ENCODE measurements at regions not wholly inside any gene's neighbourhood (a gene's known extent, or its start where the extent isn't known, plus 50 kb on each side); places are given as distances from the start of the nearest gene placed in this dataset.
"Not testable (repeated sequence)": the region's sequence is repeated elsewhere in the genome, so short reads cannot be mapped to it uniquely, and the experiment has no call there.

GRCh38 chr1:106319612-106320011 lies 736.9 kb upstream of the PRMT6 start:
- Histone ChIP-seq H2AFZ (ENCODE audit: low read depth, low read length) (no peak overlapping the region), H3K9me3 (ENCODE audit: low read length) (no peaks in the 10 kb centered on the region), H3K36me3 (ENCODE audit: insufficient read depth, low read length) (no peaks in the 10 kb centered on the region), H3K4me1 (ENCODE audit: insufficient read depth, low read length) (no peaks in the 10 kb centered on the region), H3K4me3 (ENCODE audit: low read length) (no peak overlapping the region), H3K27me3 (ENCODE audit: insufficient read depth, low read length) (no peaks in the 10 kb centered on the region)

- H3K4me3 ChIP-seq (ENCODE audit: low read length) = no peak overlapping the region
- H3K4me1 ChIP-seq (ENCODE audit: insufficient read depth, low read length) = no peaks in the 10 kb centered on the region
- H3K9me3 ChIP-seq (ENCODE audit: low read length) = no peaks in the 10 kb centered on the region
- H3K36me3 ChIP-seq (ENCODE audit: insufficient read depth, low read length) = no peaks in the 10 kb centered on the region
- no peaks in the 10 kb centered on the region for H3K27me3 ChIP-seq (ENCODE audit: insufficient read depth, low read length)
- H2AFZ ChIP-seq (ENCODE audit: low read depth, low read length) = no peak overlapping the region
Measured at GRCh38 chr1:106325600-106325999, 730.9 kb upstream of the PRMT6 start.

GRCh38 chr1:106344494-106344893 lies 712.0 kb upstream of the PRMT6 start:
- peak overlapping the region; percentile 5 for H2AFZ ChIP-seq (ENCODE audit: low read depth, low read length)
- peaks cover 2% of the 10 kb centered on the region for H3K9me3 ChIP-seq (ENCODE audit: low read length)
- no peaks in the 10 kb centered on the region for H3K27me3 ChIP-seq (ENCODE audit: insufficient read depth, low read length)
- no peaks in the 10 kb centered on the region for H3K36me3 ChIP-seq (ENCODE audit: insufficient read depth, low read length)
- no peak overlapping the region for H3K4me3 ChIP-seq (ENCODE audit: low read length)
- no peaks in the 10 kb centered on the region for H3K4me1 ChIP-seq (ENCODE audit: insufficient read depth, low read length)

DNA sequence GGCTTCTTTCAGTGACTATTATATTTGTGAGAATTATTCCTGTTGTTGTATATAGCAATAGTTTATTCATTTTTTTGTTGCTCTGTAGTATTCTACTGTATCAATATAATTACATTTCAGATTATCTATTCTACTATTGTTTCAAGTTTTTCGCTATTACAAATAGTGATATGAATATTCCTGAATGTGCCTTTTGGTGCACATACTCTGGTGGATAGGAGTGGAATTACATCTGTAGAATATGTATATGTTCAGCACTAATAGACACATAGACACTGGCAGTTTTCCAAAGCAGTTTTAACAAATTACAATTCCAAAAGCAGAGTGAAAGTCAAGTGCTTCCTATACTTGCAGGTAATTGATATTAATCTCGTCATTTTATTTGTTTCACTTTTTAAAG lies 696.2 kb upstream of the PRMT6 start:
- Histone ChIP-seq H3K27me3 (ENCODE audit: insufficient read depth, low read length) (no peaks in the 10 kb centered on the region), H3K36me3 (ENCODE audit: insufficient read depth, low read length) (no peaks in the 10 kb centered on the region), H2AFZ (ENCODE audit: low read depth, low read length) (no peak overlapping the region), H3K9me3 (ENCODE audit: low read length) (peaks cover 6% of the 10 kb centered on the region), H3K4me1 (ENCODE audit: insufficient read depth, low read length) (no peaks in the 10 kb centered on the region), H3K4me3 (ENCODE audit: low read length) (no peak overlapping the region)

GRCh38 chr1:106366627-106367319 lies 689.7 kb upstream of the PRMT6 start:
- Histone ChIP-seq H3K27me3 (ENCODE audit: insufficient read depth, low read length) (no peaks in the 10 kb centered on the region), H3K9me3 (ENCODE audit: low read length) (peaks cover 6% of the 10 kb centered on the region), H3K4me3 (ENCODE audit: low read length) (no peak overlapping the region), H3K4me1 (ENCODE audit: insufficient read depth, low read length) (no peaks in the 10 kb centered on the region), H2AFZ (ENCODE audit: low read depth, low read length) (no peak overlapping the region), H3K36me3 (ENCODE audit: insufficient read depth, low read length) (no peaks in the 10 kb centered on the region)

DNA sequence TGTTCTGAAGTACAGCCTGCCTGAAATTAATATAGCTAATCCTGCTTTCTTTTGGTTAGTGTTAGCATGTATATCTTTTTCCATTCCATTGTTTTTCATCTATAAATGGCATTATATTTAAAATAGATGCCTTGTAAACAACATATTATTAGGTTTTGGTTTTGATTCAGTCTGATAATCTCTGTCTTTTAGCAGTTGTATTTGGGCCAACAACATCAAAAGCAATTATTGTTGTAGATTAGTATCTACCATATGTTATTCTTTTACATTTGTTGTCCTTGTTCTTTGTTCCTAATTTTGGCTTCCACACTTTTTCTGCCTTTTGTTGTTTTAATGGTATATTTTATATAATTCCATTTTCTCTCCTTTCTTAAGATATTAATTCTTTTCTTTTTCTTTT lies 678.2 kb upstream of the PRMT6 start:
- Histone ChIP-seq H3K9me3 (ENCODE audit: low read length) (peaks cover 3% of the 10 kb centered on the region), H3K36me3 (ENCODE audit: insufficient read depth, low read length) (no peaks in the 10 kb centered on the region), H3K4me1 (ENCODE audit: insufficient read depth, low read length) (peaks cover 8% of the 10 kb centered on the region), H3K27me3 (ENCODE audit: insufficient read depth, low read length) (no peaks in the 10 kb centered on the region), H3K4me3 (ENCODE audit: low read length) (no peak overlapping the region), H2AFZ (ENCODE audit: low read depth, low read length) (no peak overlapping the region)

DNA sequence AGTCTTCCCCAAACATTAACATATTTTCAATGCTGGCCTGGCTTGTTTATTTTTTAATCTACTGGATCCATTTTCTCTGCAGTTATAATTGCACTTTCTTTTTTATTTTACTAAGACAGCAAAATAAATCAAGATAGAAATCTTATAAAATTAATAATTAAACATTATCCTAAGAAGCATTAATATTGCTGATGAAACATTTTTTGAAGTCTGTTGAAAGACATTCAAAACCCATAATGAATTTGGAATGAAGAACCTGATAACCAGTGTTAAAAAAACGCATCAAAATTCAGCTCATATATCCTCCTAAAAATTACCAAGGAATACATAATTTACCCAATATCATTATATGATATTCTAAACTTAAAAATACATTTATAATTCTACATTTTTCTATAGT lies 675.7 kb upstream of the PRMT6 start:
- no peak overlapping the region for H3K4me3 ChIP-seq (ENCODE audit: low read length)
- H3K27me3 ChIP-seq (ENCODE audit: insufficient read depth, low read length) = no peaks in the 10 kb centered on the region
- no peaks in the 10 kb centered on the region for H3K9me3 ChIP-seq (ENCODE audit: low read length)
- peaks cover 8% of the 10 kb centered on the region for H3K4me1 ChIP-seq (ENCODE audit: insufficient read depth, low read length)
- peak overlapping the region; percentile 35 for H2AFZ ChIP-seq (ENCODE audit: low read depth, low read length)
- H3K36me3 ChIP-seq (ENCODE audit: insufficient read depth, low read length) = no peaks in the 10 kb centered on the region

DNA sequence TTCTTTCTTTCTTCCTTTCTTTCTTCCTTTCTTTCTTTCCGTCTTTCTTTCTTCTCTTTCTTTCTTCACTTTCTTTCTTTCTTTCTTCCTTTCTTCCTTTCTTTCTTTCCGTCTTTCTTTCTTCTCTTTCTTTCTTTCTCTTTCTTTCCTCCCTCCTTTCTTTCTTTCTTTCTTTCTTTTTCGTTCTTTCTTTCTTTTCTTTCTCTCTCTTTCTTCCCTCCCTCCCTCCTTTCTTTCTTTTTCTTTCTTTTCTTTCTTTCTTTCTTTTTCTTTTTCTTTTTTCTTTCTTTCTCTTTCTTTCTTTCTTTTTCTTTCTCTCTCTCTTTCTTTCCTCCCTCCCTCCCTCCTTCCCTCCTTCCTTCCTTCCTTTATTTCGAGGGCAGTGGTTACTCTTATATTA lies 667.3 kb upstream of the PRMT6 start:
- H3K36me3 ChIP-seq (ENCODE audit: insufficient read depth, low read length); H2AFZ ChIP-seq (ENCODE audit: low read depth, low read length); H3K27me3 ChIP-seq (ENCODE audit: insufficient read depth, low read length); H3K9me3 ChIP-seq (ENCODE audit: low read length); H3K4me3 ChIP-seq (ENCODE audit: low read length); H3K4me1 ChIP-seq (ENCODE audit: insufficient read depth, low read length): not testable (repeated sequence)

DNA sequence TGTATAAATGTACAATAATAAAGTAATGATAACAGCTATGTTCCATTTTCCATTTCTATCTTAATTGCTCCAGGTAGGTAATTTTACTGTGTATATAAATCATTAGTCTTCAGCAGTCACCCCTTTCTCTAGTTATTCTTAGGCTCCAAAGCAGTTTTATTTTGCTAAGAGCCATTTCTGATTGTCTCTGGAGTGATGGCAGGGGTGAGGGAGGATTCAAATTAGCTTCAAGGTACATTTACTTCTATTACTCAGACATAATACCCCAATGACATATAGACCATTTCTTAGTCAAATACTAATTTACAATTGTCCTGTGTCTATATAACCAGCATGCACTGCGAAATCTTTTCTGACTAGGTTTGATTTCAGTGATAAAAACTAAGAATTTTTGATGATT lies 663.4 kb upstream of the PRMT6 start:
- Histone ChIP-seq H3K4me3 (ENCODE audit: low read length) (no peak overlapping the region), H3K9me3 (ENCODE audit: low read length) (no peaks in the 10 kb centered on the region), H2AFZ (ENCODE audit: low read depth, low read length) (no peak overlapping the region), H3K36me3 (ENCODE audit: insufficient read depth, low read length) (no peaks in the 10 kb centered on the region), H3K27me3 (ENCODE audit: insufficient read depth, low read length) (no peaks in the 10 kb centered on the region), H3K4me1 (ENCODE audit: insufficient read depth, low read length) (peaks cover 17% of the 10 kb centered on the region)

- H3K36me3 ChIP-seq (ENCODE audit: insufficient read depth, low read length) = no peaks in the 10 kb centered on the region
- peak overlapping the region; percentile 28 for H2AFZ ChIP-seq (ENCODE audit: low read depth, low read length)
- no peaks in the 10 kb centered on the region for H3K9me3 ChIP-seq (ENCODE audit: low read length)
- peaks cover 10% of the 10 kb centered on the region for H3K4me1 ChIP-seq (ENCODE audit: insufficient read depth, low read length)
- H3K27me3 ChIP-seq (ENCODE audit: insufficient read depth, low read length) = no peaks in the 10 kb centered on the region
- H3K4me3 ChIP-seq (ENCODE audit: low read length) = no peak overlapping the region
Measured at GRCh38 chr1:106396020-106396419, 660.5 kb upstream of the PRMT6 start.

- Histone ChIP-seq H3K9me3 (ENCODE audit: low read length) (no peaks in the 10 kb centered on the region), H3K4me1 (ENCODE audit: insufficient read depth, low read length) (peaks cover 9% of the 10 kb centered on the region), H2AFZ (ENCODE audit: low read depth, low read length) (no peak overlapping the region), H3K36me3 (ENCODE audit: insufficient read depth, low read length) (no peaks in the 10 kb centered on the region), H3K4me3 (ENCODE audit: low read length) (no peak overlapping the region), H3K27me3 (ENCODE audit: insufficient read depth, low read length) (no peaks in the 10 kb centered on the region)
Measured at GRCh38 chr1:106398391-106398790, 658.1 kb upstream of the PRMT6 start.

DNA sequence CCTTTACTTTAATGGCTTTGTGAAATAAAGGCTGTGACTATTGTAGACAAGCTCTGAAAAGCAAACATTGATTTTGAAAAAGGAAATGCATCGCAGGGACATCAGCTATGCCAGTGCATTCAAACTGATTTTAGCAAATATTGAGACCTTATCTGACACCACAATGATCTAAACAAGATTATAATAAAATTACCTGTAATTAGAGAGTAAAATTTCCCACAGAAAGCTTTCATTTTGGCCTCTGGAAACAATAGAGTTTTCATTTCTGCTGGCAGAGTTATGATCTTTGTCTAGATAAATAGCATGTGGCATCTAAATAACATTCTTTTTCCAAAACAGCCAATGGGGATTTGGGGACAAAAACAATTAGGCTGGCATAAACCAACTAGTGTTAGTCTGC lies 650.4 kb upstream of the PRMT6 start:
- Histone ChIP-seq H2AFZ (ENCODE audit: low read depth, low read length) (no peak overlapping the region), H3K4me3 (ENCODE audit: low read length) (no peak overlapping the region), H3K9me3 (ENCODE audit: low read length) (no peaks in the 10 kb centered on the region), H3K27me3 (ENCODE audit: insufficient read depth, low read length) (no peaks in the 10 kb centered on the region), H3K4me1 (ENCODE audit: insufficient read depth, low read length) (peaks cover 4% of the 10 kb centered on the region), H3K36me3 (ENCODE audit: insufficient read depth, low read length) (no peaks in the 10 kb centered on the region)

- not testable (repeated sequence) for H3K27me3 ChIP-seq (ENCODE audit: insufficient read depth, low read length); H3K4me1 ChIP-seq (ENCODE audit: insufficient read depth, low read length); H2AFZ ChIP-seq (ENCODE audit: low read depth, low read length); H3K36me3 ChIP-seq (ENCODE audit: insufficient read depth, low read length); H3K4me3 ChIP-seq (ENCODE audit: low read length); H3K9me3 ChIP-seq (ENCODE audit: low read length)
Measured at GRCh38 chr1:106412321-106412720, 644.2 kb upstream of the PRMT6 start.

DNA sequence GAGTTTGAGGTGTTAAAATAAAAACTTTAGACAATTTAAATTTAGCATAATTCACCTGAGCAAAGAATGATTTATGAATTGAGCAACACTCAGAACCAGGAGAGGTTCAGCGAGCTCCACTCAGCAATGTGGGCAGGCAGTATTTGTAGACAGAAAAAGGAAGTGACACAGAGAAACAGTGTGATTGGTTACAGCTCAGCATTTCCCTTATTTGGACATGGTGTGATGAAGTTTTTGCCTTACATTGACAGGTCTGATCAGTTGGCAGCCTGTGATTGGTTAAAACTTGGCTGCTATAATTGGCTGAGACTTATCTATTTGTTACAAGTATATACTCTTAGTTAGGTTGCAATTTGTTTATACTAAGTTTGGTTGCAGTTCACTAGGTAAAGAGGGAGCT lies 621.2 kb upstream of the PRMT6 start:
- Histone ChIP-seq H3K27me3 (ENCODE audit: insufficient read depth, low read length) (no peaks in the 10 kb centered on the region), H3K9me3 (ENCODE audit: low read length) (no peaks in the 10 kb centered on the region), H3K4me1 (ENCODE audit: insufficient read depth, low read length) (peaks cover 3% of the 10 kb centered on the region), H3K36me3 (ENCODE audit: insufficient read depth, low read length) (no peaks in the 10 kb centered on the region), H2AFZ (ENCODE audit: low read depth, low read length) (no peak overlapping the region), H3K4me3 (ENCODE audit: low read length) (no peak overlapping the region)
